NCI-H748 (cell line): ENCODE measurements at regions not wholly inside any gene's neighbourhood (a gene's known extent, or its start where the extent isn't known, plus 50 kb on each side); places are given as distances from the start of the nearest gene placed in this dataset.
A peak's percentile ranks its signal among the peaks of the same experiment; 100 is the strongest.

Experiments used
- DNase-seq: peaks from one replicate; lab custom pipeline; 2025; ENCODE audit not compliant: unreplicated experiment; lab: John Stamatoyannopoulos, UW

GRCh38 chr22:47251911-47252310, 489.5 kb downstream of the TBC1D22A start:
- no peak for DNase-seq

- no peak for DNase-seq
These were observed 488.7 kb downstream of the TBC1D22A start for GRCh38 chr22:47250995-47251765.

- DNase-seq = no peak
These were observed 487.0 kb downstream of the TBC1D22A start for GRCh38 chr22:47249370-47249928.

GRCh38 chr22:47248925-47249324, 486.5 kb downstream of the TBC1D22A start:
- DNase-seq = no peak

- no peak for DNase-seq
These were observed 485.3 kb downstream of the TBC1D22A start for GRCh38 chr22:47247579-47248240.

GRCh38 chr22:47245786-47246185, 483.3 kb downstream of the TBC1D22A start:
- no peak for DNase-seq

- no peak for DNase-seq
These were observed 482.8 kb downstream of the TBC1D22A start for GRCh38 chr22:47245286-47245685.

GRCh38 chr22:47240116-47240515, 477.7 kb downstream of the TBC1D22A start:
- no peak for DNase-seq

- DNase-seq = no peak
These were observed 477.0 kb downstream of the TBC1D22A start for GRCh38 chr22:47239474-47239860.

- DNase-seq = peak; percentile 6
These were observed 476.4 kb downstream of the TBC1D22A start for GRCh38 chr22:47238690-47239473.

- DNase-seq = no peak
These were observed 475.5 kb downstream of the TBC1D22A start for GRCh38 chr22:47237890-47238480.

- DNase-seq = no peak
These were observed 474.3 kb downstream of the TBC1D22A start for GRCh38 chr22:47236718-47237117.

GRCh38 chr22:47236161-47236560, 473.7 kb downstream of the TBC1D22A start:
- peak; percentile 19 for DNase-seq

GRCh38 chr22:47233316-47234243, 471.1 kb downstream of the TBC1D22A start:
- DNase-seq = no peak

- DNase-seq = no peak
These were observed 470.3 kb downstream of the TBC1D22A start for GRCh38 chr22:47232753-47233152.

- DNase-seq = no peak
These were observed 469.7 kb downstream of the TBC1D22A start for GRCh38 chr22:47232197-47232596.

- no peak for DNase-seq
These were observed 469.3 kb downstream of the TBC1D22A start for GRCh38 chr22:47231759-47232158.

GRCh38 chr22:47230741-47231140, 468.3 kb downstream of the TBC1D22A start:
- DNase-seq = no peak

- no peak for DNase-seq
These were observed 467.8 kb downstream of the TBC1D22A start for GRCh38 chr22:47230251-47230650.

GRCh38 chr22:47228767-47229166, 466.3 kb downstream of the TBC1D22A start:
- DNase-seq = no peak
